Tibial nerve (tissue), 4 donors: ENCODE measurements at regions not wholly inside any gene's neighbourhood (a gene's known extent, or its start where the extent isn't known, plus 50 kb on each side); places are given as distances from the start of the nearest gene placed in this dataset.

Experiments
- CTCF ChIP-seq, 5 experiments: fragments of 200-600 bp in 3 of 5; fragments of 450-650 bp in 2 of 5; sonication (generic) in 3 of 5; IDR thresholded peaks; one replicate each; pipeline ENCODE4 v1.5.1; 2016 to 2019; ENCODE audit warnings: antibody characterized with exemption in 5 of 5, mild to moderate bottlenecking in 3 of 5, moderate library complexity in 2 of 5
- EP300 ChIP-seq, 2 donors: sonication (generic); formaldehyde crosslinking; IDR thresholded peaks; one replicate each; pipeline ENCODE4 v1.6.1; 2017; ENCODE audit warnings: antibody characterized with exemption in 2 of 2, mild to moderate bottlenecking in 1 of 2
- POLR2A ChIP-seq, 2 donors: fragments of 450-650 bp; IDR thresholded peaks; one replicate each; pipeline ENCODE4 v1.6.1; 2017; ENCODE audit warnings: antibody characterized with exemption in 2 of 2, mild to moderate bottlenecking in 2 of 2, moderate library complexity in 2 of 2

- no peak for TF ChIP-seq CTCF (IDR thresholded peaks at IDR 0.05)
- no peak for TF ChIP-seq POLR2A (IDR thresholded peaks at IDR 0.05)
- TF ChIP-seq EP300 (IDR thresholded peaks at IDR 0.05), result no peak
Measured at GRCh38 chr11:27786331-27786730, 86.1 kb upstream of the BDNF start.
